ENCODE measurements at regions not wholly inside any gene's neighbourhood (a gene's known extent, or its start where the extent isn't known, plus 50 kb on each side); places are given as distances from the start of the nearest gene placed in this dataset.

GRCh38 chr10:130875897-130876472 lies 435.5 kb downstream of the TCERG1L start:
- no peak for TF ChIP-seq CHD2 (IDR thresholded peaks at IDR 0.05; ENCODE audit: low read length, partially characterized antibody)
- TF ChIP-seq EP300 (IDR thresholded peaks at IDR 0.05): no peak
- TF ChIP-seq MYC (IDR thresholded peaks at IDR 0.05; ENCODE audit: borderline replicate concordance, low read length): no peak
- TF ChIP-seq CTCF (IDR thresholded peaks at IDR 0.05): no peak
- no peak for TF ChIP-seq RAD21 (conservative IDR thresholded peaks at IDR 0.05 in 1 of 2, IDR thresholded peaks at IDR 0.05 in 1 of 2)
- TF ChIP-seq POLR2A (IDR thresholded peaks at IDR 0.05; ENCODE audit: low read length): no peak
- no peak for TF ChIP-seq USF2 (IDR thresholded peaks at IDR 0.05)
- TF ChIP-seq, protein P1, sequence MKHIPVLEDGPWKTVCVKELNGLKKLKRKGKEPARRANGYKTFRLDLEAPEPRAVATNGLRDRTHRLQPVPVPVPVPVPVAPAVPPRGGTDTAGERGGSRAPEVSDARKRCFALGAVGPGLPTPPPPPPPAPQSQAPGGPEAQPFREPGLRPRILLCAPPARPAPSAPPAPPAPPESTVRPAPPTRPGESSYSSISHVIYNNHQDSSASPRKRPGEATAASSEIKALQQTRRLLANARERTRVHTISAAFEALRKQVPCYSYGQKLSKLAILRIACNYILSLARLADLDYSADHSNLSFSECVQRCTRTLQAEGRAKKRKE (CRISPR knock-in tag; IDR thresholded peaks at IDR 0.05; ENCODE audit: low read depth): no peak
- TF ChIP-seq, protein P2, sequence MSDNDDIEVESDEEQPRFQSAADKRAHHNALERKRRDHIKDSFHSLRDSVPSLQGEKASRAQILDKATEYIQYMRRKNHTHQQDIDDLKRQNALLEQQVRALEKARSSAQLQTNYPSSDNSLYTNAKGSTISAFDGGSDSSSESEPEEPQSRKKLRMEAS (IDR thresholded peaks at IDR 0.05): no peak
- TF ChIP-seq KDM1A (IDR thresholded peaks at IDR 0.05; ENCODE audit: low read depth): no peak
- no peak for TF ChIP-seq BHLHE40 (IDR thresholded peaks at IDR 0.05; ENCODE audit: low read depth, low read length)

Data from A549 (cell line).